ENCODE measurements at regions not wholly inside any gene's neighbourhood (a gene's known extent, or its start where the extent isn't known, plus 50 kb on each side); places are given as distances from the start of the nearest gene placed in this dataset.

DNA sequence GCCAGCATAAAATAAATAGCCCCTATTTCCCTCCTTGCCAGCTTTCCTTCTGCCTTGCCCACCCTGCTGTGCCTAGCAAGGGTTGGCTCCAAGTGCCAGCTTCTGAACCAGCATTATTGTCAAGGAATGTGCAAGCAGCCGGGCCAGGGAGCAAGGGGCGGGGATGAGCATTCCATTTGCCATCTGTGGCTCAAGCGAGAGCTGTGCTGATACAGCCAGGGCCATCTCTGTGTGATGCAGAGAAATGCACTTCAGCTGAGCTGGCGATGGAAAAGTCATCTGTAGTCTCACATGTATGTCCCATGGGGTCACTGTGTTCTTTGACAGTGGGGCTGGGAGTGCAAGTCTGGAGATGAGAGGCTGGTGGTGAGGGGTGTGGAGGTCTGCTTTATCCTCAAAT, 137.3 kb downstream of the SUDS3 start:
- Histone ChIP-seq H3K9ac (ENCODE audit: insufficient read depth, low read length, poor library complexity, severe bottlenecking) (no peak overlapping the region), H3K9me3 (replicated peaks in 1 of 2; ENCODE audit: control insufficient read depth in 1 of 2, insufficient read depth in 1 of 2, low read length in 2 of 2) (peaks cover 0 to 3% of the 10 kb centered on the region in 2 donors), H3K4me2 (replicated peaks; ENCODE audit: extremely low read depth, low read length, poor library complexity, severe bottlenecking) (no peak overlapping the region), H3K4me1 (ENCODE audit: control insufficient read depth in 1 of 2, insufficient read depth in 2 of 2, low read length in 2 of 2) (no peaks in the 10 kb centered on the region), H2AFZ (ENCODE audit: insufficient read depth, low read depth, low read length, poor library complexity, severe bottlenecking) (no peak overlapping the region), H3K36me3 (replicated peaks in 1 of 2; ENCODE audit: control insufficient read depth in 1 of 2, insufficient read depth in 2 of 2, low read length in 2 of 2) (no peaks in the 10 kb centered on the region), H3K79me2 (ENCODE audit: insufficient read depth, low read length) (no peaks in the 10 kb centered on the region), H4K20me1 (ENCODE audit: insufficient read depth, low read length) (no peaks in the 10 kb centered on the region), H3K27ac (ENCODE audit: low read depth in 1 of 2, low read length in 2 of 2) (no peak overlapping the region), H3K4me3 (replicated peaks in 1 of 3; ENCODE audit: low read depth in 2 of 3, low read length in 3 of 3) (no peak overlapping the region), H3K27me3 (ENCODE audit: control insufficient read depth in 2 of 2, insufficient read depth in 2 of 2, low read length in 2 of 2) (no peaks in the 10 kb centered on the region)
- H3K36me3 Mint-ChIP-seq = no peaks in the 10 kb centered on the region
- H3K27me3 Mint-ChIP-seq (ENCODE audit: low read depth in 3 of 3) = peaks cover 0 to 3% (median 0%) of the 10 kb centered on the region in 3 donors
- no peak overlapping the region for H3K4me3 Mint-ChIP-seq
- WGBS (ENCODE audit: insufficient coverage) = 73% methylated on average over 3 of the region's 4 CpGs
- TF ChIP-seq, protein P1, sequence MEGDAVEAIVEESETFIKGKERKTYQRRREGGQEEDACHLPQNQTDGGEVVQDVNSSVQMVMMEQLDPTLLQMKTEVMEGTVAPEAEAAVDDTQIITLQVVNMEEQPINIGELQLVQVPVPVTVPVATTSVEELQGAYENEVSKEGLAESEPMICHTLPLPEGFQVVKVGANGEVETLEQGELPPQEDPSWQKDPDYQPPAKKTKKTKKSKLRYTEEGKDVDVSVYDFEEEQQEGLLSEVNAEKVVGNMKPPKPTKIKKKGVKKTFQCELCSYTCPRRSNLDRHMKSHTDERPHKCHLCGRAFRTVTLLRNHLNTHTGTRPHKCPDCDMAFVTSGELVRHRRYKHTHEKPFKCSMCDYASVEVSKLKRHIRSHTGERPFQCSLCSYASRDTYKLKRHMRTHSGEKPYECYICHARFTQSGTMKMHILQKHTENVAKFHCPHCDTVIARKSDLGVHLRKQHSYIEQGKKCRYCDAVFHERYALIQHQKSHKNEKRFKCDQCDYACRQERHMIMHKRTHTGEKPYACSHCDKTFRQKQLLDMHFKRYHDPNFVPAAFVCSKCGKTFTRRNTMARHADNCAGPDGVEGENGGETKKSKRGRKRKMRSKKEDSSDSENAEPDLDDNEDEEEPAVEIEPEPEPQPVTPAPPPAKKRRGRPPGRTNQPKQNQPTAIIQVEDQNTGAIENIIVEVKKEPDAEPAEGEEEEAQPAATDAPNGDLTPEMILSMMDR (IDR thresholded peaks at IDR 0.05) = no peak
- peaks cover 5 to 16% (median 11%) of the 10 kb centered on the region in 7 donors for H3K9me3 Mint-ChIP-seq
- DNase-seq = no peak
- intact Hi-C loops (cut with micrococcal nuclease) = no loop called here
- no peak overlapping the region for H3K27ac Mint-ChIP-seq
- no peaks in the 10 kb centered on the region for H3K4me1 Mint-ChIP-seq

DNA sequence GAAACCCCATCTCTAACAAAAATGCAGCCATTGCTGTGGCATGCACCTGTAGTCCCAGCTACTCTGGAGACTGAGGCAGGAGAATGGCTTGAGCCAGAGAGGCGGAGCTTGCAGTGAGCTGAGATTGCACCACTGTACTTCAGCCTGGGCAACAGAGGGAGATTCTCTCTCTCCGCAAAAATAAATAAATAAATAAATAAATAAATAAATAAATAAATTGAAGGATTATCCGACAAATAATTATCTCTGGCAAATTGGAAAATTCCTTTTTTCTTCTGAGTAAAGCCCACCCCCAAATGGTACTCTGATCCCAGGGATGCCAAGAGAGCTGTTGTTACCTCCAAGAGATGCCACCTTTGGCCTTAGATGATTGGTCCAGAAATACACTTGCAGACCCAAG, 137.9 kb downstream of the SUDS3 start:
- Mint-ChIP-seq H3K27ac (no peak overlapping the region), H3K4me1 (no peaks in the 10 kb centered on the region), H3K27me3 (ENCODE audit: low read depth in 3 of 3) (peaks cover 0 to 3% (median 0%) of the 10 kb centered on the region in 3 donors), H3K9me3 (peaks cover 5 to 16% (median 11%) of the 10 kb centered on the region in 7 donors), H3K36me3 (no peaks in the 10 kb centered on the region), H3K4me3 (no peak overlapping the region)
- H2AFZ ChIP-seq (ENCODE audit: insufficient read depth, low read depth, low read length, poor library complexity, severe bottlenecking) = no peak overlapping the region
- no peaks in the 10 kb centered on the region for H3K36me3 ChIP-seq (replicated peaks in 1 of 2; ENCODE audit: control insufficient read depth in 1 of 2, insufficient read depth in 2 of 2, low read length in 2 of 2)
- H3K4me2 ChIP-seq (replicated peaks; ENCODE audit: extremely low read depth, low read length, poor library complexity, severe bottlenecking) = no peak overlapping the region
- no peak overlapping the region for H3K27ac ChIP-seq (ENCODE audit: low read depth in 1 of 2, low read length in 2 of 2)
- no peak overlapping the region for H3K9ac ChIP-seq (ENCODE audit: insufficient read depth, low read length, poor library complexity, severe bottlenecking)
- no peaks in the 10 kb centered on the region for H4K20me1 ChIP-seq (ENCODE audit: insufficient read depth, low read length)
- intact Hi-C loops (cut with micrococcal nuclease) = no loop called here
- TF ChIP-seq, protein P1 (IDR thresholded peaks at IDR 0.05) = no peak
- no CpG with 5 or more reads among the region's 3 CpGs for WGBS (ENCODE audit: insufficient coverage)
- DNase-seq = no peak
- no peak overlapping the region for H3K4me3 ChIP-seq (replicated peaks in 1 of 3; ENCODE audit: low read depth in 2 of 3, low read length in 3 of 3)
- no peaks in the 10 kb centered on the region for H3K79me2 ChIP-seq (ENCODE audit: insufficient read depth, low read length)
- H3K4me1 ChIP-seq (ENCODE audit: control insufficient read depth in 1 of 2, insufficient read depth in 2 of 2, low read length in 2 of 2) = no peaks in the 10 kb centered on the region
- H3K9me3 ChIP-seq (replicated peaks in 1 of 2; ENCODE audit: control insufficient read depth in 1 of 2, insufficient read depth in 1 of 2, low read length in 2 of 2) = peaks cover 0 to 3% of the 10 kb centered on the region in 2 donors
- no peaks in the 10 kb centered on the region for H3K27me3 ChIP-seq (ENCODE audit: control insufficient read depth in 2 of 2, insufficient read depth in 2 of 2, low read length in 2 of 2)
